ENCODE measurements at regions not wholly inside any gene's neighbourhood (a gene's known extent, or its start where the extent isn't known, plus 50 kb on each side); places are given as distances from the start of the nearest gene placed in this dataset.

GRCh38 chr9:126033318-126033717, 286.1 kb downstream of the PBX3 start:
- H2BK15ac ChIP-seq (ENCODE audit: low read length), result no peak overlapping the region
- no peak overlapping the region for H2BK12ac ChIP-seq (ENCODE audit: low read depth, low read length)
- H3K27me3 ChIP-seq (replicated peaks in 1 of 4; ENCODE audit: control insufficient read depth in 3 of 4, extremely low read depth in 1 of 4, insufficient read depth in 3 of 4, low read length in 3 of 4), result no peaks in the 10 kb centered on the region
- no peaks in the 10 kb centered on the region for H3K79me1 ChIP-seq (ENCODE audit: low read depth, low read length)
- H3K23ac ChIP-seq (ENCODE audit: insufficient read length), result no peak overlapping the region
- no peak overlapping the region for H2BK120ac ChIP-seq (replicated peaks; ENCODE audit: low read depth, low read length)
- no peak overlapping the region for H2BK5ac ChIP-seq (ENCODE audit: low read depth, low read length)
- DNase-seq (ENCODE audit: low read depth in 1 of 2, low spot score in 2 of 2) (no peak), FAIRE-seq (no peak)
- no peak overlapping the region for H2AFZ ChIP-seq (ENCODE audit: low read length)
- H3K4ac ChIP-seq (replicated peaks; ENCODE audit: insufficient read length, low read depth, low read length), result no peak overlapping the region
- H3K4me2 ChIP-seq (ENCODE audit: insufficient read depth in 1 of 2, low read depth in 2 of 2, low read length in 2 of 2), result no peak overlapping the region
- H3K23me2 ChIP-seq (ENCODE audit: low read depth, low read length), result no peaks in the 10 kb centered on the region
- ChIA-PET POLR2A (ENCODE audit: partially characterized antibody) (interaction anchor here (1.1 kb wide), 1 partner anchor 36 kb away, joined by 3 read pairs; no protein-coding TSS in a partner anchor), CTCF (ENCODE audit: partially characterized antibody) (interaction anchor here (1.7 kb wide), 1 partner anchor 16 kb away, joined by 4 read pairs; no protein-coding TSS in a partner anchor)
- H2BK20ac ChIP-seq (ENCODE audit: low read length), result no peak overlapping the region
- H3K56ac ChIP-seq (replicated peaks; ENCODE audit: insufficient read length, low read depth, low read length), result no peak overlapping the region
- no peak overlapping the region for H3K27ac ChIP-seq (ENCODE audit: low read depth, low read length)
- H3K36me3 ChIP-seq (ENCODE audit: control insufficient read depth in 2 of 4, insufficient read depth in 4 of 4, low read length in 3 of 4), result no peaks in the 10 kb centered on the region
- H4K8ac ChIP-seq (ENCODE audit: extremely low read depth, insufficient read depth, low read length), result no peak overlapping the region
- no peak overlapping the region for H4K5ac ChIP-seq (ENCODE audit: insufficient read length, low read depth, low read length)
- H4K91ac ChIP-seq (replicated peaks; ENCODE audit: insufficient read length, low read length), result no peak overlapping the region
- H3K4me3 ChIP-seq (ENCODE audit: extremely low read depth in 1 of 4, insufficient read depth in 2 of 4, low read depth in 3 of 4, low read length in 4 of 4), result no peak overlapping the region
- no peak overlapping the region for H2AK5ac ChIP-seq (ENCODE audit: low read depth, low read length)
- no peak overlapping the region for H3K18ac ChIP-seq (ENCODE audit: extremely low read depth, low read length)
- WGBS, 2 experiments (ENCODE audit: extremely low coverage in 1 of 2, insufficient coverage in 1 of 2, insufficient read length in 1 of 2, insufficient replicate concordance in 2 of 2, low coverage in 1 of 2, low lambda C conversion rate in 2 of 2, missing lambda C conversion rate in 1 of 2), result 91% methylated on average over 4 of the region's 6 CpGs; no CpG with 5 or more reads in 1 of the 2 experiments
- H3K9me3 ChIP-seq (ENCODE audit: insufficient read depth in 2 of 2, low read depth in 1 of 2, low read length in 1 of 2), result no peaks in the 10 kb centered on the region
- no peak overlapping the region for H3K14ac ChIP-seq (ENCODE audit: insufficient read length)
- H3K4me1 ChIP-seq (replicated peaks in 1 of 4; ENCODE audit: control insufficient read depth in 3 of 4, insufficient read depth in 4 of 4, low read length in 3 of 4), result peaks cover 0 to 5% (median 0%) of the 10 kb centered on the region in 4 experiments; a peak in 2 of 7 replicates
- no peak overlapping the region for H3K9ac ChIP-seq (replicated peaks in 1 of 4; ENCODE audit: extremely low read depth in 1 of 4, low read depth in 3 of 4, low read length in 3 of 4)
- H4K20me1 ChIP-seq (replicated peaks in 1 of 2; ENCODE audit: control insufficient read depth in 1 of 2, insufficient read depth in 2 of 2, low read length in 2 of 2), result no peaks in the 10 kb centered on the region
- no peaks in the 10 kb centered on the region for H3K79me2 ChIP-seq (ENCODE audit: control insufficient read depth in 1 of 2, insufficient read depth in 2 of 2, low read length in 2 of 2)
- no peak for TF ChIP-seq SRF (IDR thresholded peaks at IDR 0.05; ENCODE audit: low read depth, low read length)
- no peak for TF ChIP-seq TAF1 (IDR thresholded peaks at IDR 0.05; ENCODE audit: low read depth, low read length)
- no peak for TF ChIP-seq CBX5 (IDR thresholded peaks at IDR 0.05; ENCODE audit: low read depth, low read length)
- TF ChIP-seq ZNF274 (IDR thresholded peaks at IDR 0.05; ENCODE audit: borderline replicate concordance, extremely low read depth, low read length), result no peak
- TF ChIP-seq CBX8 (IDR thresholded peaks at IDR 0.05; ENCODE audit: borderline replicate concordance, low read depth, low read length), result no peak
- TF ChIP-seq ATF3 (IDR thresholded peaks at IDR 0.05; ENCODE audit: insufficient read depth, low read depth, low read length), result no peak
- TF ChIP-seq HDAC6 (IDR thresholded peaks at IDR 0.05; ENCODE audit: low read depth, low read length), result no peak
- no peak for TF ChIP-seq RXRA (IDR thresholded peaks at IDR 0.05; ENCODE audit: insufficient read depth, low read depth, low read length)
- no peak for TF ChIP-seq SUZ12 (IDR thresholded peaks at IDR 0.05; ENCODE audit: low read length)
- no peak for TF ChIP-seq SP4 (IDR thresholded peaks at IDR 0.05; ENCODE audit: low read length)
- no peak for TF ChIP-seq FOSL1 (IDR thresholded peaks at IDR 0.05; ENCODE audit: insufficient read depth, low read depth, low read length)
- no peak for TF ChIP-seq CREB1 (IDR thresholded peaks at IDR 0.05)
